ENCODE measurements at regions not wholly inside any gene's neighbourhood (a gene's known extent, or its start where the extent isn't known, plus 50 kb on each side); places are given as distances from the start of the nearest gene placed in this dataset.

- H3K4me2 ChIP-seq: no peak overlapping the region
- ChIA-PET CTCF (no interaction called here), POLR2A (no interaction called here)
- 41% methylated on average over 1 of the region's 1 CpG for WGBS (ENCODE audit: missing lambda C conversion rate)
- FAIRE-seq: no peak
- ATAC-seq: no peak
- H3K4me3 ChIP-seq: no peak overlapping the region
- H3K9me3 ChIP-seq: no peaks in the 10 kb centered on the region
- no peak overlapping the region for H3K27ac ChIP-seq
- no peak for DNase-seq (ENCODE audit: low read depth in 1 of 2, low spot score in 1 of 2)
- TF ChIP-seq USF2 (IDR thresholded peaks at IDR 0.05) (no peak), CHD2 (IDR thresholded peaks at IDR 0.05; ENCODE audit: low read length, partially characterized antibody) (no peak), HES2 (IDR thresholded peaks at IDR 0.05) (no peak), CHD4 (IDR thresholded peaks at IDR 0.05; ENCODE audit: borderline replicate concordance) (no peak), SMC3 (IDR thresholded peaks at IDR 0.05) (no peak), MYC (IDR thresholded peaks at IDR 0.05; ENCODE audit: borderline replicate concordance, low read length) (no peak), HOXA7 (CRISPR knock-in tag; IDR thresholded peaks at IDR 0.05) (no peak)
- no peaks in the 10 kb centered on the region for H3K4me1 ChIP-seq
These were observed 181.8 kb downstream of the TENT5A start for GRCh38 chr6:81570681-81571080.

GRCh38 chr6:81568973-81569372, 183.5 kb downstream of the TENT5A start:
- 34% methylated on average over 2 of the region's 2 CpGs for WGBS (ENCODE audit: missing lambda C conversion rate)
- TF ChIP-seq EHF (CRISPR knock-in tag; IDR thresholded peaks at IDR 0.05): no peak
- no peak for TF ChIP-seq KDM1A (IDR thresholded peaks at IDR 0.05; ENCODE audit: low read depth)
- TF ChIP-seq POLR2AphosphoS2 (conservative IDR thresholded peaks at IDR 0.05; ENCODE audit: low read length): no peak
- no peak for TF ChIP-seq REST (IDR thresholded peaks at IDR 0.05)
- no peak for TF ChIP-seq RFX5 (IDR thresholded peaks at IDR 0.05)
- no peak for TF ChIP-seq HOXB5 (CRISPR knock-in tag; IDR thresholded peaks at IDR 0.05)
- no peak for TF ChIP-seq FOXS1 (CRISPR knock-in tag; IDR thresholded peaks at IDR 0.05)
- TF ChIP-seq SREBF2 (IDR thresholded peaks at IDR 0.05): no peak
- TF ChIP-seq CEBPB (IDR thresholded peaks at IDR 0.05): no peak
- Histone ChIP-seq H3K4me2 (no peak overlapping the region), H3K4me1 (no peaks in the 10 kb centered on the region), H3K9me3 (no peaks in the 10 kb centered on the region), H3K27ac (no peak overlapping the region), H3K4me3 (no peak overlapping the region)
- ChIA-PET CTCF (no interaction called here), POLR2A (no interaction called here)
- DNase-seq (ENCODE audit: low read depth in 1 of 2, low spot score in 1 of 2) (no peak), ATAC-seq (no peak), FAIRE-seq (no peak)

- POLR2A ChIA-PET: no interaction called here
- H3K4me2 ChIP-seq: no peak overlapping the region
These were observed 187.4 kb downstream of the TENT5A start for GRCh38 chr6:81565071-81565470.

More at GRCh38 chr6:81565071-81565470, 187.4 kb downstream of the TENT5A start:
- WGBS (ENCODE audit: missing lambda C conversion rate): 53% methylated on average over 2 of the region's 2 CpGs
- no peak for ATAC-seq
- DNase-seq (ENCODE audit: low read depth in 1 of 2, low spot score in 1 of 2): no peak
- CTCF ChIA-PET: no interaction called here
- FAIRE-seq: no peak
- H3K4me1 ChIP-seq: peaks cover 3% of the 10 kb centered on the region; the same call in 1 of the 3 replicates
- no peak overlapping the region for H3K4me3 ChIP-seq
- no peaks in the 10 kb centered on the region for H3K9me3 ChIP-seq
- no peak overlapping the region for H3K27ac ChIP-seq
- TF ChIP-seq HOXB5 (CRISPR knock-in tag; IDR thresholded peaks at IDR 0.05) (no peak), POLR2AphosphoS2 (conservative IDR thresholded peaks at IDR 0.05; ENCODE audit: low read length) (no peak), RAD21 (conservative IDR thresholded peaks at IDR 0.05 in 1 of 2, IDR thresholded peaks at IDR 0.05 in 1 of 2) (no peak), JUN (IDR thresholded peaks at IDR 0.05) (no peak), USF2 (IDR thresholded peaks at IDR 0.05) (no peak), ELK1 (IDR thresholded peaks at IDR 0.05; ENCODE audit: low read depth, low read length) (no peak), SREBF2 (IDR thresholded peaks at IDR 0.05) (no peak), ATOH8 (CRISPR knock-in tag; IDR thresholded peaks at IDR 0.05; ENCODE audit: low read depth) (no peak), TP53 (CRISPR knock-in tag; IDR thresholded peaks at IDR 0.05) (no peak), ZSCAN20 (CRISPR knock-in tag; IDR thresholded peaks at IDR 0.05) (no peak), MYC (IDR thresholded peaks at IDR 0.05; ENCODE audit: borderline replicate concordance, low read length) (no peak), EHF (CRISPR knock-in tag; IDR thresholded peaks at IDR 0.05) (no peak), PHF8 (IDR thresholded peaks at IDR 0.05; ENCODE audit: borderline replicate concordance, low read depth) (no peak), CHD2 (IDR thresholded peaks at IDR 0.05; ENCODE audit: low read length, partially characterized antibody) (no peak)
